ENCODE measurements at regions not wholly inside any gene's neighbourhood (a gene's known extent, or its start where the extent isn't known, plus 50 kb on each side); places are given as distances from the start of the nearest gene placed in this dataset.

- FAIRE-seq (no peak), DNase-seq (ENCODE audit: low read depth in 1 of 2, low spot score in 2 of 2) (no peak)
- no peak overlapping the region for H3K14ac ChIP-seq (ENCODE audit: insufficient read length)
- H3K9me3 ChIP-seq (ENCODE audit: insufficient read depth in 2 of 2, low read depth in 1 of 2, low read length in 1 of 2) = peaks cover 78 to 100% of the 10 kb centered on the region in 2 experiments
- no peak overlapping the region for H3K56ac ChIP-seq (replicated peaks; ENCODE audit: insufficient read length, low read depth, low read length)
- H4K8ac ChIP-seq (ENCODE audit: extremely low read depth, insufficient read depth, low read length) = no peak overlapping the region
- no peaks in the 10 kb centered on the region for H3K23me2 ChIP-seq (ENCODE audit: low read depth, low read length)
- no peak overlapping the region for H2BK20ac ChIP-seq (ENCODE audit: low read length)
- no peak overlapping the region for H3K4me3 ChIP-seq (ENCODE audit: extremely low read depth in 1 of 4, insufficient read depth in 2 of 4, low read depth in 3 of 4, low read length in 4 of 4)
- H3K23ac ChIP-seq (ENCODE audit: insufficient read length) = no peak overlapping the region
- no peak overlapping the region for H3K9ac ChIP-seq (replicated peaks in 1 of 4; ENCODE audit: extremely low read depth in 1 of 4, low read depth in 3 of 4, low read length in 3 of 4)
- H2BK15ac ChIP-seq (ENCODE audit: low read length) = no peak overlapping the region
- no peak overlapping the region for H2AFZ ChIP-seq (ENCODE audit: low read length)
- ChIA-PET CTCF (ENCODE audit: partially characterized antibody) (no interaction called here), POLR2A (ENCODE audit: partially characterized antibody) (no interaction called here)
- peaks cover 0 to 2% of the 10 kb centered on the region in 2 experiments for H4K20me1 ChIP-seq (replicated peaks in 1 of 2; ENCODE audit: control insufficient read depth in 1 of 2, insufficient read depth in 2 of 2, low read length in 2 of 2)
- H3K79me1 ChIP-seq (ENCODE audit: low read depth, low read length) = no peaks in the 10 kb centered on the region
- H4K91ac ChIP-seq (replicated peaks; ENCODE audit: insufficient read length, low read length) = no peak overlapping the region
- H3K18ac ChIP-seq (ENCODE audit: extremely low read depth, low read length) = no peak overlapping the region
- H3K36me3 ChIP-seq (ENCODE audit: control insufficient read depth in 2 of 4, insufficient read depth in 4 of 4, low read length in 3 of 4) = no peaks in the 10 kb centered on the region; a peak in 1 of 8 replicates
- no peak overlapping the region for H2BK120ac ChIP-seq (replicated peaks; ENCODE audit: low read depth, low read length)
- no peak overlapping the region for H3K4ac ChIP-seq (replicated peaks; ENCODE audit: insufficient read length, low read depth, low read length)
- H3K4me1 ChIP-seq (replicated peaks in 1 of 4; ENCODE audit: control insufficient read depth in 3 of 4, insufficient read depth in 4 of 4, low read length in 3 of 4) = no peaks in the 10 kb centered on the region; a peak in 1 of 7 replicates
- no peak for TF ChIP-seq CREB1 (IDR thresholded peaks at IDR 0.05)
- no peak overlapping the region for H4K5ac ChIP-seq (ENCODE audit: insufficient read length, low read depth, low read length)
- no peaks in the 10 kb centered on the region for H3K27me3 ChIP-seq (replicated peaks in 1 of 4; ENCODE audit: control insufficient read depth in 3 of 4, extremely low read depth in 1 of 4, insufficient read depth in 3 of 4, low read length in 3 of 4)
- H2BK5ac ChIP-seq (ENCODE audit: low read depth, low read length) = no peak overlapping the region
- no peak overlapping the region for H2BK12ac ChIP-seq (ENCODE audit: low read depth, low read length)
- H3K4me2 ChIP-seq (ENCODE audit: insufficient read depth in 1 of 2, low read depth in 2 of 2, low read length in 2 of 2) = no peak overlapping the region
- no peak overlapping the region for H2AK5ac ChIP-seq (ENCODE audit: low read depth, low read length)
- no peak overlapping the region for H3K27ac ChIP-seq (ENCODE audit: low read depth, low read length)
- 90% methylated on average over 3 of the region's 10 CpGs; no CpG with 5 or more reads in 1 of the 2 experiments for WGBS, 2 experiments (ENCODE audit: extremely low coverage in 1 of 2, insufficient coverage in 1 of 2, insufficient read length in 1 of 2, insufficient replicate concordance in 2 of 2, low coverage in 1 of 2, low lambda C conversion rate in 2 of 2, missing lambda C conversion rate in 1 of 2)
- no peaks in the 10 kb centered on the region for H3K79me2 ChIP-seq (ENCODE audit: control insufficient read depth in 1 of 2, insufficient read depth in 2 of 2, low read length in 2 of 2)
Measured at GRCh38 chr1:2886631-2887030, 85.1 kb upstream of the TTC34 start.
